SU-DHL-6 (cell line): ENCODE measurements at regions not wholly inside any gene's neighbourhood (a gene's known extent, or its start where the extent isn't known, plus 50 kb on each side); places are given as distances from the start of the nearest gene placed in this dataset.

Source experiments
- H2AFZ ChIP-seq: fragments of 200-600 bp; sonication (generic); 2 replicates; pipeline ENCODE4 v1.6.1; 2014; ENCODE audit warnings: low read depth, mild to moderate bottlenecking, moderate library complexity, mixed read lengths, antibody characterized with exemption, low read length; ENCODE audit not compliant: severe bottlenecking
- H3F3A ChIP-seq: fragments of 200-600 bp; shearing (Covaris generic); 2 replicates; pipeline ENCODE4 v1.6.0; 2016; ENCODE audit warnings: antibody characterized with exemption, mild to moderate bottlenecking; ENCODE audit not compliant: insufficient read depth
- H3K27ac ChIP-seq: fragments of 200-600 bp; sonication (generic); 2 replicates; pipeline ENCODE4 v1.5.1; 2016; ENCODE audit warnings: low read depth, mild to moderate bottlenecking, low read length, moderate library complexity, mixed read lengths
- H3K27me3 ChIP-seq: fragments of 200-600 bp; sonication (generic), shearing (Covaris generic); 2 replicates; pipeline ENCODE4 v1.6.0; 2014; ENCODE audit warnings: mild to moderate bottlenecking, low read length
- H3K36me3 ChIP-seq: fragments of 200-600 bp; sonication (generic); 2 replicates; pipeline ENCODE4 v1.6.1; 2014; ENCODE audit warnings: mild to moderate bottlenecking, low read length, mixed read lengths
- H3K4me2 ChIP-seq: fragments of 300-600, 200-600 bp; shearing (Covaris generic), sonication (generic); 2 replicates; pipeline ENCODE4 v1.6.0; 2014; ENCODE audit warnings: low read length, low read depth, mild to moderate bottlenecking; ENCODE audit not compliant: poor library complexity, severe bottlenecking
- H3K4me3 ChIP-seq: fragments of 200-600 bp; sonication (generic); 2 replicates; pipeline ENCODE4 v1.5.1; 2014; ENCODE audit warnings: antibody characterized with exemption, low read length, mild to moderate bottlenecking, mixed read lengths; ENCODE audit not compliant: insufficient read depth, poor library complexity, severe bottlenecking
- H3K79me2 ChIP-seq: fragments of 200-600 bp; sonication (generic); 2 replicates; pipeline ENCODE4 v1.6.1; 2014; ENCODE audit warnings: mild to moderate bottlenecking, low read length, moderate library complexity; ENCODE audit not compliant: insufficient read depth
- H3K9ac ChIP-seq: fragments of 200-600 bp; sonication (generic); 2 replicates; pipeline ENCODE4 v1.7.0; 2014; ENCODE audit warnings: mild to moderate bottlenecking, low read length
- H3K9me2 ChIP-seq: fragments of 200-600 bp; sonication (generic); replicated peaks from 2 replicates; pipeline ENCODE4 v1.6.1; 2014; ENCODE audit warnings: low read length; ENCODE audit not compliant: insufficient read depth
- H3K9me3 ChIP-seq: fragments of 200-600 bp; sonication (generic); 2 replicates; pipeline ENCODE4 v1.6.1; 2014; ENCODE audit warnings: low read length, mixed read lengths; ENCODE audit not compliant: insufficient read depth
- H4K20me1 ChIP-seq: fragments of 200-600 bp; sonication (generic); 2 replicates; pipeline ENCODE4 v1.6.1; 2014; ENCODE audit warnings: low read depth, mild to moderate bottlenecking, antibody characterized with exemption, low read length, moderate library complexity, mixed read lengths
- EZH2phosphoT487 ChIP-seq: fragments of 200-600 bp; sonication (generic), shearing (Covaris generic); conservative IDR thresholded peaks from 2 replicates; pipeline ENCODE4 v1.6.1; 2018; ENCODE audit warnings: mild to moderate bottlenecking, antibody characterized with exemption, low read length, moderate library complexity, mixed read lengths
- TF ChIP-seq, protein P1 (sequence below): fragments of 200-600 bp; sonication (generic); IDR thresholded peaks from one replicate; pipeline ENCODE4 v1.5.1; 2017; ENCODE audit warnings: antibody characterized with exemption, mild to moderate bottlenecking, low read length, moderate library complexity; ENCODE audit not compliant: insufficient read depth, poor library complexity, severe bottlenecking

DNA sequence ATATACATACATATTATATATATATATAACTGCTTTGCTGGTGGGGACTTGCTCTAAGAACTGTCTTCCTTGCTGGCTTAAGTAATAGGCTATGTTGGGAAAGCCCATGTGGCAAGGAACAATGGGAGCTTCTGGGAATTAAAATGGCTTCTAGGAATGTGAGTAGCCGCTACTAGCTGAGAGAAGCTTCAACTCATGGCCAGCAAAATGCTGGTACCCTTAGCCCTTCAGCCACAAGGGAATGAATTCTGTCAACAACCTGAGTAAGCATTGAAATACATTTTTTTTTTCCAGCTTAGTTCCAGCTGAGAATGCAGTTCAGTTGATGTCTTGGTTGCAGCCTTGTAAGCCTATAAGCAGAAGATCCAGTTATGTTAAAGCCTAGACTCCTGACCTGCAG lies 911.7 kb upstream of the MAP3K7 start:
- Histone ChIP-seq H3K4me3 (no peak overlapping the region), H3K27ac (no peak overlapping the region), H3K27me3 (no peaks in the 10 kb centered on the region), H2AFZ (no peak overlapping the region), H3K4me2 (no peak overlapping the region), H3K9me2 (no peaks in the 10 kb centered on the region), H4K20me1 (no peaks in the 10 kb centered on the region), H3K36me3 (no peaks in the 10 kb centered on the region), H3K79me2 (no peaks in the 10 kb centered on the region), H3F3A (no peaks in the 10 kb centered on the region), H3K9me3 (no peaks in the 10 kb centered on the region), H3K9ac (no peak overlapping the region)
- no peak for TF ChIP-seq EZH2phosphoT487
- TF ChIP-seq, protein P1, sequence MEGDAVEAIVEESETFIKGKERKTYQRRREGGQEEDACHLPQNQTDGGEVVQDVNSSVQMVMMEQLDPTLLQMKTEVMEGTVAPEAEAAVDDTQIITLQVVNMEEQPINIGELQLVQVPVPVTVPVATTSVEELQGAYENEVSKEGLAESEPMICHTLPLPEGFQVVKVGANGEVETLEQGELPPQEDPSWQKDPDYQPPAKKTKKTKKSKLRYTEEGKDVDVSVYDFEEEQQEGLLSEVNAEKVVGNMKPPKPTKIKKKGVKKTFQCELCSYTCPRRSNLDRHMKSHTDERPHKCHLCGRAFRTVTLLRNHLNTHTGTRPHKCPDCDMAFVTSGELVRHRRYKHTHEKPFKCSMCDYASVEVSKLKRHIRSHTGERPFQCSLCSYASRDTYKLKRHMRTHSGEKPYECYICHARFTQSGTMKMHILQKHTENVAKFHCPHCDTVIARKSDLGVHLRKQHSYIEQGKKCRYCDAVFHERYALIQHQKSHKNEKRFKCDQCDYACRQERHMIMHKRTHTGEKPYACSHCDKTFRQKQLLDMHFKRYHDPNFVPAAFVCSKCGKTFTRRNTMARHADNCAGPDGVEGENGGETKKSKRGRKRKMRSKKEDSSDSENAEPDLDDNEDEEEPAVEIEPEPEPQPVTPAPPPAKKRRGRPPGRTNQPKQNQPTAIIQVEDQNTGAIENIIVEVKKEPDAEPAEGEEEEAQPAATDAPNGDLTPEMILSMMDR, result no peak

DNA sequence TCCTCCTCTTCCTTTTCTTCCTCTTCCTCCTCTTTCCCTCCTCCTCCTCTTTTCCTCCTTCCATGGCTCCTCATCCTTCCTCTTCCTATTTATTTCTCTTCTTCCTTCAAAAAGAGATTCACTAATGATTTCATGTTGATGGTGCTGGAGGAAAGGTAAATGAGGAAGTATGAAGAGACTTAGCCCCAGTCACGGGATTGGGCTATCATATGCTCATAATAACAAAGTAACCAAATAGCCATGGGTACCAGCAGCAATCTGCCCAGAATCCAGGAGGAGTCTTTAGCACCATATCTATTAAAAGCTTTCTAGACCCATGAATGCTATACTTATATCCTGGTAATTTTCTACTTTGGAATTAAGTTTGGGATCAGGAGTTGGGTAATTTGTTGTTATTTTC lies 910.9 kb upstream of the MAP3K7 start:
- no peaks in the 10 kb centered on the region for H3K79me2 ChIP-seq
- H3K4me3 ChIP-seq, result no peak overlapping the region
- no peak overlapping the region for H2AFZ ChIP-seq
- H3K9me2 ChIP-seq, result no peaks in the 10 kb centered on the region
- H3K27ac ChIP-seq, result no peak overlapping the region
- H3K27me3 ChIP-seq, result no peaks in the 10 kb centered on the region
- H3F3A ChIP-seq, result no peaks in the 10 kb centered on the region
- H3K9me3 ChIP-seq, result no peaks in the 10 kb centered on the region
- TF ChIP-seq, protein P1, result no peak
- TF ChIP-seq EZH2phosphoT487, result no peak
- H3K4me2 ChIP-seq, result no peak overlapping the region
- no peaks in the 10 kb centered on the region for H3K36me3 ChIP-seq
- no peaks in the 10 kb centered on the region for H4K20me1 ChIP-seq
- no peak overlapping the region for H3K9ac ChIP-seq

DNA sequence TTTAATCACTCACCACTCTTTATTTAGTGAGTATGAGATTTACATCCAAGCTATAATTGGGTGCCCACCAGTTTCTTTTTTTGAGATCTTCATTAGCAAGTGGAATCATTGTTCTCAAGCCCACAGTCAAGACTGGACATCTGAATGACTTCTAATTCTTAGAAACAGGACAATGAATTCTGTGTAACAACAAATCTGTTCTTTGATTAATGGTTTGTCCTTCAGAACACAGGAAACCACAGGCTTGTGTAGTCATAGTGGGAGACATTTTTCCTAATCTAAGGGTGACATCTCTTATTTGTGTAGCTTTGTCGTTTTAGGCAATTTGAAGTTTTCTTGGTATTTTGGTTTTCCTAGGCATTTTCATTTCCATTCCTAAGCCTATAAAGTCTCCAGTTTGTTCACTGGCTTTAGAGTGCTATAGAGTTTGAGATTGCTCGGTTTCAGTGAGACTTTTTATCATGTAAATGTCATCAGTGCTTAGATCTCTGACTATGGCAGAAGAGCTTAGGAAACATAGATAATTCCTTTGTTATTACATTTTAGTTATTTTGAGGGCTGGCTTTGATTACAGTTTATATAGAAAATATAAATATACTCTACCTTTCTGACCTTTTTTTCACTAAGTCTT lies 903.9 kb upstream of the MAP3K7 start:
- no peak overlapping the region for H2AFZ ChIP-seq
- no peaks in the 10 kb centered on the region for H3F3A ChIP-seq
- H3K4me2 ChIP-seq, result no peak overlapping the region
- no peaks in the 10 kb centered on the region for H3K36me3 ChIP-seq
- TF ChIP-seq, protein P1, result no peak
- no peak for TF ChIP-seq EZH2phosphoT487
- no peak overlapping the region for H3K4me3 ChIP-seq
- no peaks in the 10 kb centered on the region for H3K9me3 ChIP-seq
- no peaks in the 10 kb centered on the region for H3K9me2 ChIP-seq
- no peaks in the 10 kb centered on the region for H3K27me3 ChIP-seq
- no peaks in the 10 kb centered on the region for H3K79me2 ChIP-seq
- H3K27ac ChIP-seq, result no peak overlapping the region
- H3K9ac ChIP-seq, result no peak overlapping the region
- no peaks in the 10 kb centered on the region for H4K20me1 ChIP-seq
